ENCODE measurements at regions not wholly inside any gene's neighbourhood (a gene's known extent, or its start where the extent isn't known, plus 50 kb on each side); places are given as distances from the start of the nearest gene placed in this dataset.

DNA sequence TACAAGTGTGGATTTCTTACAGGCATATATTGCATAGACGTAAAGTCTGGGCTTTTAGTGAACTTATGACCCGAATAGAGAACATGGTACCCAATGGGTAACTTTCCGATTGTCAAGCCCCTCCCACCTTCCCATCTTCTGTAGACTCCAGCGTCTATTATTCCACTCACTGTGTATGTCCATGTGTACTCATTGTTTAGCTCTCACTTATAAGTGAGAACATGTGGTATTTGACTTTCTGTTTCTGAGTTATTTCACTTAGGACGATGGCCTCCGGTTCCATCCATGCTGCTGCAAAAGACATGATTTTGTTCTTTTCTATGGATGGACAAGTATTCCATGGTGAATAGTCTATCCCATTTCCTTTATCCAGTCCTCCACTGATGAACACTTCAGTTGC lies 306.4 kb downstream of the CD83 start:
- TF ChIP-seq, protein P1, sequence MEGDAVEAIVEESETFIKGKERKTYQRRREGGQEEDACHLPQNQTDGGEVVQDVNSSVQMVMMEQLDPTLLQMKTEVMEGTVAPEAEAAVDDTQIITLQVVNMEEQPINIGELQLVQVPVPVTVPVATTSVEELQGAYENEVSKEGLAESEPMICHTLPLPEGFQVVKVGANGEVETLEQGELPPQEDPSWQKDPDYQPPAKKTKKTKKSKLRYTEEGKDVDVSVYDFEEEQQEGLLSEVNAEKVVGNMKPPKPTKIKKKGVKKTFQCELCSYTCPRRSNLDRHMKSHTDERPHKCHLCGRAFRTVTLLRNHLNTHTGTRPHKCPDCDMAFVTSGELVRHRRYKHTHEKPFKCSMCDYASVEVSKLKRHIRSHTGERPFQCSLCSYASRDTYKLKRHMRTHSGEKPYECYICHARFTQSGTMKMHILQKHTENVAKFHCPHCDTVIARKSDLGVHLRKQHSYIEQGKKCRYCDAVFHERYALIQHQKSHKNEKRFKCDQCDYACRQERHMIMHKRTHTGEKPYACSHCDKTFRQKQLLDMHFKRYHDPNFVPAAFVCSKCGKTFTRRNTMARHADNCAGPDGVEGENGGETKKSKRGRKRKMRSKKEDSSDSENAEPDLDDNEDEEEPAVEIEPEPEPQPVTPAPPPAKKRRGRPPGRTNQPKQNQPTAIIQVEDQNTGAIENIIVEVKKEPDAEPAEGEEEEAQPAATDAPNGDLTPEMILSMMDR (IDR thresholded peaks at IDR 0.05; ENCODE audit: low read depth, low read length, poor library complexity, severe bottlenecking): no peak
- TF ChIP-seq EZH2phosphoT487 (IDR thresholded peaks at IDR 0.05; ENCODE audit: borderline replicate concordance, low read length): no peak
